HCT116 (cell line): ENCODE measurements at regions not wholly inside any gene's neighbourhood (a gene's known extent, or its start where the extent isn't known, plus 50 kb on each side); places are given as distances from the start of the nearest gene placed in this dataset.

Experiments used
- POLR2A ChIP-seq: IDR thresholded peaks from 2 replicates; pipeline ENCODE4 v1.7.0; 2011; ENCODE audit warnings: borderline replicate concordance; ENCODE audit not compliant: insufficient read depth, insufficient read length; ENCODE audit errors: extremely low read depth
- SIN3A ChIP-seq: IDR thresholded peaks from 2 replicates; pipeline ENCODE4 v1.6.1; 2012; ENCODE audit warnings: low read depth
- TF ChIP-seq, protein P1 (sequence below), 3 experiments: fragments of 200-600 bp in 1 of 3; sonication (generic) in 1 of 3; IDR thresholded peaks in 2 of 3; conservative IDR thresholded peaks in 1 of 3; 2 replicates each; pipeline ENCODE4 v1.5.1; 2012 to 2017; ENCODE audit warnings: low read depth in 2 of 3, low read length in 2 of 3, antibody characterized with exemption in 1 of 3, borderline replicate concordance in 1 of 3, control low read depth in 1 of 3, mild to moderate bottlenecking in 1 of 3, mixed read lengths in 1 of 3, mixed run types in 1 of 3, moderate library complexity in 1 of 3; ENCODE audit not compliant: insufficient read depth in 1 of 3
- TF ChIP-seq, protein P2 (sequence below): IDR thresholded peaks from 2 replicates; pipeline ENCODE4 v1.6.1; 2012

DNA sequence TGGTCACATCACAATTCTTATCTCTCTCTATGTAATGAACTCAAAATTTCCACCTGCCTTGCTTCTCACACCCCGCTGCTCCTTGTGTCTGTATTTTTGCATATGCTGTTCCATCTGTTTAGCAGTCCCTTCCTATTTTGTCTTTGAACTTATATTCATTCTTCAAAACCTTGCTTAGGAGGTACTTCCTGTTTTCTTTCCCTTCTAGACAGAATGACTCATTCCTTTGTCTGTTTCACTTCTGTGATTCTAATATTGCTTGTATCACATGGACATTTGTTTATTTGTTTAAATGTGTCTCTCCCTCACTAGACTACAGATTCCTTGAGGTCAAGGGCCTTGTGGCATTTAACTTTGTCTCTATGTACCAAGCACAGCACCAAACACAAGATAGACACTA, 424.2 kb downstream of the ETNK1 start:
- TF ChIP-seq, protein P1, sequence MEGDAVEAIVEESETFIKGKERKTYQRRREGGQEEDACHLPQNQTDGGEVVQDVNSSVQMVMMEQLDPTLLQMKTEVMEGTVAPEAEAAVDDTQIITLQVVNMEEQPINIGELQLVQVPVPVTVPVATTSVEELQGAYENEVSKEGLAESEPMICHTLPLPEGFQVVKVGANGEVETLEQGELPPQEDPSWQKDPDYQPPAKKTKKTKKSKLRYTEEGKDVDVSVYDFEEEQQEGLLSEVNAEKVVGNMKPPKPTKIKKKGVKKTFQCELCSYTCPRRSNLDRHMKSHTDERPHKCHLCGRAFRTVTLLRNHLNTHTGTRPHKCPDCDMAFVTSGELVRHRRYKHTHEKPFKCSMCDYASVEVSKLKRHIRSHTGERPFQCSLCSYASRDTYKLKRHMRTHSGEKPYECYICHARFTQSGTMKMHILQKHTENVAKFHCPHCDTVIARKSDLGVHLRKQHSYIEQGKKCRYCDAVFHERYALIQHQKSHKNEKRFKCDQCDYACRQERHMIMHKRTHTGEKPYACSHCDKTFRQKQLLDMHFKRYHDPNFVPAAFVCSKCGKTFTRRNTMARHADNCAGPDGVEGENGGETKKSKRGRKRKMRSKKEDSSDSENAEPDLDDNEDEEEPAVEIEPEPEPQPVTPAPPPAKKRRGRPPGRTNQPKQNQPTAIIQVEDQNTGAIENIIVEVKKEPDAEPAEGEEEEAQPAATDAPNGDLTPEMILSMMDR (IDR thresholded peaks at IDR 0.05 in 2 of 3, conservative IDR thresholded peaks at IDR 0.05 in 1 of 3; ENCODE audit: borderline replicate concordance in 1 of 3, insufficient read depth in 1 of 3, low read depth in 2 of 3, low read length in 2 of 3): no peak
- TF ChIP-seq SIN3A: no peak
- TF ChIP-seq, protein P2, sequence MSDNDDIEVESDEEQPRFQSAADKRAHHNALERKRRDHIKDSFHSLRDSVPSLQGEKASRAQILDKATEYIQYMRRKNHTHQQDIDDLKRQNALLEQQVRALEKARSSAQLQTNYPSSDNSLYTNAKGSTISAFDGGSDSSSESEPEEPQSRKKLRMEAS: no peak
- no peak for TF ChIP-seq POLR2A
